SU-DHL-6 (cell line): ENCODE measurements at regions not wholly inside any gene's neighbourhood (a gene's known extent, or its start where the extent isn't known, plus 50 kb on each side); places are given as distances from the start of the nearest gene placed in this dataset.

Experiments used
- EZH2phosphoT487 ChIP-seq: fragments of 200-600 bp; sonication (generic), shearing (Covaris generic); conservative IDR thresholded peaks from 2 replicates; pipeline ENCODE4 v1.6.1; 2018; ENCODE audit warnings: mild to moderate bottlenecking, antibody characterized with exemption, low read length, moderate library complexity, mixed read lengths
- TF ChIP-seq, protein P1 (sequence below): fragments of 200-600 bp; sonication (generic); IDR thresholded peaks from one replicate; pipeline ENCODE4 v1.5.1; 2017; ENCODE audit warnings: antibody characterized with exemption, mild to moderate bottlenecking, low read length, moderate library complexity; ENCODE audit not compliant: insufficient read depth, poor library complexity, severe bottlenecking

GRCh38 chr5:174997688-174998087, 273.3 kb downstream of the MSX2 start:
- TF ChIP-seq, protein P1, sequence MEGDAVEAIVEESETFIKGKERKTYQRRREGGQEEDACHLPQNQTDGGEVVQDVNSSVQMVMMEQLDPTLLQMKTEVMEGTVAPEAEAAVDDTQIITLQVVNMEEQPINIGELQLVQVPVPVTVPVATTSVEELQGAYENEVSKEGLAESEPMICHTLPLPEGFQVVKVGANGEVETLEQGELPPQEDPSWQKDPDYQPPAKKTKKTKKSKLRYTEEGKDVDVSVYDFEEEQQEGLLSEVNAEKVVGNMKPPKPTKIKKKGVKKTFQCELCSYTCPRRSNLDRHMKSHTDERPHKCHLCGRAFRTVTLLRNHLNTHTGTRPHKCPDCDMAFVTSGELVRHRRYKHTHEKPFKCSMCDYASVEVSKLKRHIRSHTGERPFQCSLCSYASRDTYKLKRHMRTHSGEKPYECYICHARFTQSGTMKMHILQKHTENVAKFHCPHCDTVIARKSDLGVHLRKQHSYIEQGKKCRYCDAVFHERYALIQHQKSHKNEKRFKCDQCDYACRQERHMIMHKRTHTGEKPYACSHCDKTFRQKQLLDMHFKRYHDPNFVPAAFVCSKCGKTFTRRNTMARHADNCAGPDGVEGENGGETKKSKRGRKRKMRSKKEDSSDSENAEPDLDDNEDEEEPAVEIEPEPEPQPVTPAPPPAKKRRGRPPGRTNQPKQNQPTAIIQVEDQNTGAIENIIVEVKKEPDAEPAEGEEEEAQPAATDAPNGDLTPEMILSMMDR: no peak
- no peak for TF ChIP-seq EZH2phosphoT487
